AG04450 (cell line): ENCODE measurements at regions not wholly inside any gene's neighbourhood (a gene's known extent, or its start where the extent isn't known, plus 50 kb on each side); places are given as distances from the start of the nearest gene placed in this dataset.

Experiments used
- CTCF ChIA-PET: fragments of 300-600, 350-600 bp; formaldehyde crosslinking; extraction: SDS; loops from one replicate; lab custom pipeline; 2022; ENCODE audit warnings: antibody characterized with exemption, inconsistent platforms; lab: Charles Lee
- POLR2A ChIA-PET: fragments of 350-600 bp; formaldehyde crosslinking; extraction: SDS; loops from one replicate; lab custom pipeline; 2021; ENCODE audit warnings: antibody characterized with exemption, inconsistent platforms; lab: Yijun Ruan, JAX
- DNase-seq: peaks from one replicate; pipeline ENCODE4 v3.0.0-alpha.2; 2011; ENCODE audit warnings: low read depth, low spot score
- H3K27ac ChIP-seq: one replicate; pipeline ENCODE4 v1.5.1; 2012; ENCODE audit warnings: low read depth, low read length, control low read depth
- H3K27me3 ChIP-seq: one replicate; pipeline ENCODE4 v1.6.0; 2012; ENCODE audit warnings: low read length; ENCODE audit not compliant: control insufficient read depth, insufficient read depth
- H3K4me3 ChIP-seq: 2 replicates; pipeline ENCODE4 v1.5.1; 2011; ENCODE audit warnings: mild to moderate bottlenecking, low read depth, low read length, control low read depth
- H3K9me3 ChIP-seq: 2 replicates; pipeline ENCODE4 v1.5.1; 2012; ENCODE audit warnings: low read length; ENCODE audit not compliant: control insufficient read depth, insufficient read depth
- CTCF ChIP-seq: IDR thresholded peaks from 2 replicates; pipeline ENCODE4 v1.5.1; 2011; ENCODE audit warnings: low read depth, low read length, control low read depth, inconsistent platforms

GRCh38 chr5:88542786-88543185, 274.1 kb upstream of the TMEM161B start:
- Histone ChIP-seq H3K4me3 (no peak overlapping the region), H3K27ac (no peak overlapping the region), H3K27me3 (no peaks in the 10 kb centered on the region), H3K9me3 (no peaks in the 10 kb centered on the region)
- DNase-seq = no peak
- POLR2A ChIA-PET = no interaction called here
- TF ChIP-seq CTCF = no peak
- CTCF ChIA-PET = no interaction called here

DNA sequence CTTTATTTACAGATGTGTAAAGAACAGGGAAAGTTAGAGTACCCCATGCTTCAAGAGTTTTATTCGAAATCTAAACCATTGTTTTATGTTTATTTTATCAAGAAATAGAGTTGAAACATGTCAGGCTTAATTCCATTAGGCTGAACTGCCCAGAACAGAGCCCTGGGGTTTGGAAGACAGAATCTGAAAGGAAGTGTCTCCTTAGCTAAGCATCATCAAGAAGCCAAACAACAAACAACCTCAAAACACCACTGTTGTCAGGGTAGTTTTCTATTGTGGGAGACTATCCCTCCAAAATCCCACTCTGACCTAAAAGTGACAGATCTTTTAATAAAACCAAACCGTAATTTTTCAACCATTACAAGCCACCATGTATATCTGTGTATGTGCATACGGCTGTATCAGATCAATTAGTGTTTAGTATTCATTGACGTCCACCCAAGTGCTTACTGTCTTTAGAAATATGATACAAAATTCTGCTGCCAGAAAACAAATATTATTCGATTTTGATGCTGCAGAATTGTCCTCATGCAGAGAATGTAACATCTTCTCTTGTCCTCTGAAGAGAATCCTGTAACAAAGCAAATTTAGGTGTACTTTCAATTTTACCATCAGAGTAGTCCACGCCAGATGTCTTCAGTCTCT, 271.9 kb upstream of the TMEM161B start:
- Histone ChIP-seq H3K4me3 (no peak overlapping the region), H3K9me3 (no peaks in the 10 kb centered on the region), H3K27me3 (no peaks in the 10 kb centered on the region), H3K27ac (no peak overlapping the region)
- ChIA-PET CTCF (no interaction called here), POLR2A (no interaction called here)
- TF ChIP-seq CTCF = no peak
- no peak for DNase-seq

- H3K27me3 ChIP-seq = no peaks in the 10 kb centered on the region
- DNase-seq = no peak
- CTCF ChIA-PET = no interaction called here
- POLR2A ChIA-PET = no interaction called here
- H3K9me3 ChIP-seq = no peaks in the 10 kb centered on the region
- no peak overlapping the region for H3K27ac ChIP-seq
- no peak for TF ChIP-seq CTCF
- H3K4me3 ChIP-seq = no peak overlapping the region
Measured at GRCh38 chr5:88539693-88540365, 271.2 kb upstream of the TMEM161B start.

DNA sequence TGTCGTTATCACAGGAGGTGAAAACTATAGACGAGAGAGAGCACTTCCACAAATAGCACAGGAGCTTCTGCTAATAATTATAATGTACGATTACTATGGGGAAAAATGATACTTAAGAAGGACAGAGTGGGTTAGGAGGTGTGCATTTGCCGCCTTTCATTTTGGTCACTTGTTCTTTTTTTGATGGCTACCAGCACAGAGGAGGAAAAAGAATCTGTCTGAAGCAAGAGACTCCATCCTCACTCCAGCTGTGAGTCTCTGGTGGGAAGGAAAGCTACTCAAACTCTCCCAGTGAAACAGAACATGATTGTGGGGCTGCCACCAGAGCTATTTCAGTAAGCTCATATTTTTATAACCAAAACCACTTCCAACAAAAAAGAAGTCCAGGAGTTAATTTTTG, 270.4 kb upstream of the TMEM161B start:
- H3K9me3 ChIP-seq = no peaks in the 10 kb centered on the region
- H3K4me3 ChIP-seq = no peak overlapping the region
- ChIA-PET POLR2A (no interaction called here), CTCF (no interaction called here)
- TF ChIP-seq CTCF = no peak
- DNase-seq = no peak
- no peak overlapping the region for H3K27ac ChIP-seq
- H3K27me3 ChIP-seq = no peaks in the 10 kb centered on the region

- no peak for DNase-seq
- H3K27me3 ChIP-seq = no peaks in the 10 kb centered on the region
- POLR2A ChIA-PET = no interaction called here
Measured at GRCh38 chr5:88536146-88536545, 267.5 kb upstream of the TMEM161B start.

More at GRCh38 chr5:88536146-88536545, 267.5 kb upstream of the TMEM161B start:
- CTCF ChIA-PET = no interaction called here
- Histone ChIP-seq H3K27ac (no peak overlapping the region), H3K4me3 (no peak overlapping the region), H3K9me3 (no peaks in the 10 kb centered on the region)
- no peak for TF ChIP-seq CTCF
